RPMI7951 (cell line): ENCODE measurements at regions not wholly inside any gene's neighbourhood (a gene's known extent, or its start where the extent isn't known, plus 50 kb on each side); places are given as distances from the start of the nearest gene placed in this dataset.

Source experiments
- DNase-seq: peaks from one replicate; pipeline ENCODE4 v3.0.0-alpha.2; 2012; ENCODE audit warnings: low read depth

- DNase-seq, result no peak
Measured at GRCh38 chr13:103542648-103543047, 476.4 kb upstream of the SLC10A2 start.

DNA sequence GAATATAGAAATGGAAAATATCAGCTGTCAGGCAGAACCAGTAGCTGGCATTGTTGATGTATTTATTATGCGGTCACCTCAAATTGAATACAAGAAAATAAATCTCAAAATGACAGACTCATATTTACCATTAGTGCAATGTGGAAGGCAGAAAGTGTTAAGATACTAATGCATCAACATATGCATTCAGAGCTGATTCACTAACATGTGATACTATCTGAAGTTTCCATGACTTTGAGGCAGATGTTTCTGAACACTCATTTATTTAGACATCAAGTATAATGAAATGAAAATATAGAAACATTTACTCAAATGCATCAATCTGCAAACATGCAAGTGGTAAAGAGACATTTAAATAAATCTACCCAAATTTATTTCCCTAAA is 474.2 kb upstream of the SLC10A2 start:
- no peak for DNase-seq

DNA sequence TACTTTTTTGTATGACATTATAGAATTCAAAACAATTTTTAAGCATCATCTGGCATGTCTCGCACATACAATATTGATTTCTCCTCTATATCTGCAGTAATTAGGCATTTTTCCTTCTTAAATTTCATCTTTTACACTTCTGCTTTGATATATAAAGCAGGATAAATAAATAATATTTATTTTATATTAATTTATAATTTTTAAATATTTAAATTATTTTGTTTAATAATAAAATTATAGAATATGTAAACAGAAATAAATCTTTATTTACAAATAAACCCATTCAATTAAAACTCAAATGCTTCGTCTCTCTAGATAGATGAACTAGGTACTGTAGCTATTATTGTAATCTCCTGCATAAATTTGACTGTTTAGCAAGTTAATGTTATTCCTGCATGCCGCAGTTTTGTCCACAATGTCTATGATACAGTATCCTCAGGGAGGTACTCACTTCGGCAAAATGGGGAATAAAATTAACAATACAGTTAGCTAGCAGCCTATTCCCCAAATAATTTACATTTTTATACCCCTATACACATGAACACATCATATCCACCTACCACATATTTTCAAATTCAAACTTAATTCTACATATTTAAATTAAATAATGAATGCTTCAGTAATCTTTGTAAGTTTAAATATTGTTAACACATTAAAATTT is 473.6 kb upstream of the SLC10A2 start:
- DNase-seq, result no peak

GRCh38 chr13:103539265-103539664 is 473.0 kb upstream of the SLC10A2 start:
- no peak for DNase-seq

DNA sequence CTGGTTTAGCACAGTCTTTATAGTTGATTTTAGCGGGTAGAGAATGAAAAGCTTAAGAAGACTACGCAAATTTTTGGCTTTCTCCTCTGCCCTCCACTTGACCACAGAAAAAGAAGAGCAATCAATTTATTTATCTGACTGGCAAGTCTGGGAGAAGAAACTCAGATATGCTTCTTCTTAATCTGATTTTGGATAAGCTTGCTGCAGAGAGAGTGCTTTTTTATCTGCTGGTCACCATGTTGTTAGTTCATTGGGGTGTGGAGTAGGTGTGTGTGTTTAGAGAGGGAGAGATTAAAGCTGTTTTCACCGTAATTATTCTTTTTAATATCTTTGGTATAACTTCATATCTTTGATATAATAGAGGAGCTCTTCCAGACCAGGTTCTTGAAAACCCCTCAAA is 471.4 kb upstream of the SLC10A2 start:
- DNase-seq, result no peak

DNA sequence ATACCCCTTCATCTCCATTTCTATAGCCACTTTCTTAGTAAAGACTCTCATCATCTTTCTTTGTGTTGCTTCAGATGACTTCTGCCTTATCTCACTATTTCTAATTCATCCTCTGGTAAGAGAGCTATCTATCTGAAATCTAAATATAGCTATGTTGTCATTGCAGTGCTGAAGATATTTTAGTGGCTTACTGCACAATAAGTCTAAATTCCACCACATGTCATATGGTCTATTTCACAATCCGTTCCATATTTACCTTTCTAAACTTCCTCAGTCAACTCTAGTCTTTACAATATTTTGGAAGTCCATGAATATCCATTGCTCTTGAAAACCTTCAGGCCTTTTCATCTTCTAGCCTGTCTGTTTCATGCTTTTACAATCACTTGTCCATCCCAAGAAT is 465.1 kb upstream of the SLC10A2 start:
- DNase-seq, result no peak

- no peak for DNase-seq
Measured at GRCh38 chr13:103528437-103528836, 462.2 kb upstream of the SLC10A2 start.

- DNase-seq, result no peak
Measured at GRCh38 chr13:103525530-103525929, 459.3 kb upstream of the SLC10A2 start.

- DNase-seq, result no peak
Measured at GRCh38 chr13:103523858-103524257, 457.6 kb upstream of the SLC10A2 start.

GRCh38 chr13:103521532-103521931 is 455.3 kb upstream of the SLC10A2 start:
- no peak for DNase-seq

- no peak for DNase-seq
Measured at GRCh38 chr13:103517768-103518102, 451.5 kb upstream of the SLC10A2 start.

- no peak for DNase-seq
Measured at GRCh38 chr13:103517066-103517767, 451.0 kb upstream of the SLC10A2 start.

GRCh38 chr13:103516015-103516795 is 450.0 kb upstream of the SLC10A2 start:
- DNase-seq, result no peak

- DNase-seq, result no peak
Measured at GRCh38 chr13:103515410-103515809, 449.2 kb upstream of the SLC10A2 start.

GRCh38 chr13:103514619-103515018 is 448.4 kb upstream of the SLC10A2 start:
- DNase-seq, result no peak

- no peak for DNase-seq
Measured at GRCh38 chr13:103514188-103514587, 448.0 kb upstream of the SLC10A2 start.

DNA sequence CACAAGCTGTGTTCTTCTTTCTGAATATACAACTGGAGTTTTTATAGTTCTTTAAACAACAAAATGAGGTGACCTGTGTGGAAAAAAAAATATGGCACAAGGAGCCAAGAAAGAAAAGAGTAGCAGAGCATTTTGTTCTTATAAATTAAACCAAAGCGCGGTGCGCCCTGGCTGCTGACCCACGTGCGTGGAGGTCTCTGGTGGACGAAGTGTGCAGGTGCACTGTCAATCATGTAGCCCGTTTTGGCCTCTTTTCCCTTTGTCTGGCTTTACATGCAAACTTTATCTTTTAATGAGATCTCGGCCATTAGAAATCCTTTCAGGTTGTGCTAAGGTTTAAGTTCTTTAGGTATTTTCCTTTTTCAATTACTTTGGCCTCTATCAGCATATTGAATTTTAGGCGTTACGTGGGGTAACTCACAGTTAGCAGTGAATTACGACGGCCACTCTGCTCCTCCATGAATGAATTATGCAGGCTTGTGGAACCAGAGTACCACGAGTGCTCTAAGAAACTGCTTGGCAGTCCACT is 443.9 kb upstream of the SLC10A2 start:
- no peak for DNase-seq

DNA sequence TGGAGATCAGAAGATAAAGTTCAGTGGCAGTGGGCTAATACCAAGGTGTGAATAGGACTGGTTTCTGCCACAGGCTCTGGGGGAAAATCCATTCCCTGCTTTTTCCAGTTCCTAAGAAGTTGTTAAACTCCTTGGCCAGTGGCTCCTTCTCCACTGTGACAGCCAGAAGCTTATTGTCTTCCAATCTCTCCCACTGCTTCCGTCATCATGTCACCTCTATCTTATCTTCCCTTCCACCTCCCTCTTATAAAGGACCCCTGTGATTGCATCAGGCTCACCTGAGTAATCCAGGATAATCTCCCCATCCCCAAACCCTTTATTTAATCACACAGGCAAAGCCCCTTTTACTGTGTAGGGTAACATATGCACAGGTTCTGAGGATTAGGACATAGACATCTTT is 431.2 kb upstream of the SLC10A2 start:
- DNase-seq, result no peak

DNA sequence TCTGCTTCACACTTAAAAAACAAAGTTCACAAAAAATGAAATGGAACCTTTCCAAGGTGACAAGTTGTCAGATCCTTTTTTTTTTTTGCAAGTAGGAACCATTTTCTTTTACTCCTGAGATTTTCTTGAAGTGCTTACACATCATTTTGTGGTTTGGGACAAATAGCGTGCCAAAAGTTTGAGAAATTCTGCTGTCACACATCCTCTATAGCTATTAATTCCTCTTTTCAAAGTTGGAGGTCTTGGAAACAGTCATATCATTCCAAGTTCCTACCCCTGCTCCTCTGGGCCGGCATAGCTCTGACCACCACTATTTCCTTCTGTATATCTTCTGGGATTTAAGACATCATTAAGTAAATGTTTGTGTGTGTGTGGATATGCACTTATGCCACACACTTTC is 421.6 kb upstream of the SLC10A2 start:
- DNase-seq, result peak; percentile 6

DNA sequence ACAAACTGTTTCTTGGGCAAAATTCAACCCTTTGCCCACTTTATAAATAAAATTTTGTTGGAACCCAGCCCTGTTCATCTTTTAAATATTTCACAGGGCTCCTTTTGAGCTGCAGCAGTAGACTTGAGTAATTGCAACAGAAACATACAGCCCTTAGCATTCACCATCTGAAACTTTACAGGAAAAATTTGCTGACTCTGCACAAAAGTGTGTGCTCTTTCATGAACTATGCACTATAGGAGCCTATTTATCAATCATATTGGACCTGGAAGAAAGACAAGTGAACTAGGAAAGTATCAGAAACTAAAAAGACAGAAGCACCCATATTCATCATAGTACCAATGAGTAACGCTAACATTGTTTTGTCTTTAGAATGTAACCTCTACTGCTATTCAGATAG is 406.9 kb upstream of the SLC10A2 start:
- DNase-seq, result no peak

DNA sequence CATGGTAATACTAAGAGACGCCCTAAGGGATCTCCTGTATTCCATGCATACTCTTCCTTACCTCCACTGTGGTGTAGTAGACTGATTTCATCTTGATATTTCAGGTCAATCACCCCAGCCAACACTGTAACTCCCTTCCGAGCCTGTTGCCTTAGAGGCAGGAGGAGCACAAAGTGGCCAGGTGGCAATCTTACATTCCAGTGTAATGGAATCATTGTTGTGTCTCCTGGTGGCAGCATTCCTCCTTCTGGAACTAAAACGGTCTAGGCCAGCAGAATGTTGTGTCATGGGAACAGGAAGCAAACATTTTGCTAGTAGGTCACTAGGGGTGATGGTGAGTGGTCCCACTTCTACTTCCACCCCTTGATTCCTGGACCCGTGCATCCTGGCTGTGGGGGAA is 405.7 kb upstream of the SLC10A2 start:
- DNase-seq, result no peak

DNA sequence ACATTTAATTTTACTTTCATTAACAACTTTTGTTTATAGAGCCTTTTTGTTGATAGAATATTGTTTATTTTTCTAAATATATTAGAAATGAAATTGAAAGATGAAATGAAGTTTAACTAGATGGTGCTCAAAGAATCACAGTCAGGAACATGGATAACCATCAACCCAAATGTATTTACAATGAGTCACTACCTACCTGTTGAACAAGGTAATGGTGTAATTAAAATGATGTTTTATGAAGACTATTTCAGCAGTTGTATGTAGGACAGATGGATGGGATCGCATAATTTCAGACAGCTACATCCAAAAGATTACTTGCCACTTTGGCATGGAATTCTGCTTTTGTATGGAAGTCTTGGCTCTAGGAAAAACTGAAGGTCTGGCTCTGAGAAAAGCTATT is 403.6 kb upstream of the SLC10A2 start:
- DNase-seq, result no peak

DNA sequence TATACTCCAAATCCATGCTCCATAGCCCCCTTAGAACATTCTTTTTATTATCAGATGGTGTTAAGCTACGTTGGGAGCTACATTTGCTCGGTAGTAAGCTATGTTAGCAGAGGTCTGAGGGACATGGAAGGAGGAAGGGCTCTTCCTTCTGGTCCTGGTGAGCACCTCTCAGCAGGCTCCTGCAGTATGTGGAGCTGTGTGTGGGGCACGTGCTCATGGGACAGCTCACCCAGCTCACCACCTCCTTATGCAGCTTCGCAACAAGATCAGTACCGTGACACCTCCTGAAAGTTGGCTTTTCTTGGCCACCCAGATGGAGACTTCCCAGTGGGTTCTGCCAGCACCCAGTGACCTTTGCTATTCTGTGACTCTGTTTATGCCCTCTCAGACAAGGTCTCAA is 400.5 kb upstream of the SLC10A2 start:
- DNase-seq, result peak; percentile 24
